ENCODE measurements at regions not wholly inside any gene's neighbourhood (a gene's known extent, or its start where the extent isn't known, plus 50 kb on each side); places are given as distances from the start of the nearest gene placed in this dataset.

DNA sequence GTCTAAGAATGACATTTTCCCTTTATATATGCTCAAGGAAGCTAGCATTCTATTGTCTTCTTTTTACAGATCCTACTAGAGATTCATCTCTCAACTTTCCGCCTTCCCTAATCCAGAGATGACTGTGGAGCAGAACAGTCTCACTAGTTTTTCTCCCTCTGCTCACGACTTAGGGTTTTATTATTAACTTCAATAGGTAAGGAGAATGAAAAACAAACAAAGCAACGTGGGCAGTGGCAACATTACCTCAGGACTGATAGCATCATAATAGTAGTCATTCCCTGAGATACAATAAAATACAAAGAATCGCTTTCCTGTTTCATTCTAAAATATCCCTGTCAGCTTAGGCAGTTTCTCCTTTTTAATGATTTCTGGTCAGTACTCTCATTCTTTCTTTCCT lies 154.3 kb upstream of the PLAAT1 start:
- TF ChIP-seq, protein P1, sequence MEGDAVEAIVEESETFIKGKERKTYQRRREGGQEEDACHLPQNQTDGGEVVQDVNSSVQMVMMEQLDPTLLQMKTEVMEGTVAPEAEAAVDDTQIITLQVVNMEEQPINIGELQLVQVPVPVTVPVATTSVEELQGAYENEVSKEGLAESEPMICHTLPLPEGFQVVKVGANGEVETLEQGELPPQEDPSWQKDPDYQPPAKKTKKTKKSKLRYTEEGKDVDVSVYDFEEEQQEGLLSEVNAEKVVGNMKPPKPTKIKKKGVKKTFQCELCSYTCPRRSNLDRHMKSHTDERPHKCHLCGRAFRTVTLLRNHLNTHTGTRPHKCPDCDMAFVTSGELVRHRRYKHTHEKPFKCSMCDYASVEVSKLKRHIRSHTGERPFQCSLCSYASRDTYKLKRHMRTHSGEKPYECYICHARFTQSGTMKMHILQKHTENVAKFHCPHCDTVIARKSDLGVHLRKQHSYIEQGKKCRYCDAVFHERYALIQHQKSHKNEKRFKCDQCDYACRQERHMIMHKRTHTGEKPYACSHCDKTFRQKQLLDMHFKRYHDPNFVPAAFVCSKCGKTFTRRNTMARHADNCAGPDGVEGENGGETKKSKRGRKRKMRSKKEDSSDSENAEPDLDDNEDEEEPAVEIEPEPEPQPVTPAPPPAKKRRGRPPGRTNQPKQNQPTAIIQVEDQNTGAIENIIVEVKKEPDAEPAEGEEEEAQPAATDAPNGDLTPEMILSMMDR (IDR thresholded peaks at IDR 0.05; ENCODE audit: insufficient read depth in 1 of 2, low read depth in 1 of 2, low read length in 1 of 2, severe bottlenecking in 1 of 2, unreplicated experiment in 1 of 2), result no peak
- Mint-ChIP-seq H3K9me3 (ENCODE audit: unreplicated experiment) (peaks cover 13% of the 10 kb centered on the region), H3K36me3 (ENCODE audit: insufficient read depth, unreplicated experiment) (no peaks in the 10 kb centered on the region), H3K27me3 (ENCODE audit: insufficient read depth, unreplicated experiment) (peaks cover 14% of the 10 kb centered on the region), H3K4me3 (ENCODE audit: unreplicated experiment) (no peak overlapping the region), H3K4me1 (ENCODE audit: low read depth, unreplicated experiment) (peaks cover 5% of the 10 kb centered on the region), H3K27ac (ENCODE audit: unreplicated experiment) (no peak overlapping the region)
- Histone ChIP-seq H3K27me3 (replicated peaks; ENCODE audit: control insufficient read depth, insufficient read depth, low read length) (no peaks in the 10 kb centered on the region), H3K4me3 (ENCODE audit: low read depth, low read length) (no peak overlapping the region), H3K9me3 (no peaks in the 10 kb centered on the region), H3K36me3 (ENCODE audit: control insufficient read depth, insufficient read depth, low read length) (no peaks in the 10 kb centered on the region), H3K4me1 (no peaks in the 10 kb centered on the region)
- no TSS peak for BruUV-seq (replicated peaks)
- POLR2A ChIA-PET, result no interaction called here
- DNase-seq, result no peak
- CTCF ChIA-PET, result no interaction called here
- intact Hi-C loops (cut with micrococcal nuclease; ENCODE audit: unreplicated experiment), result no loop called here

GRCh38 chr3:193087336-193087735 lies 153.7 kb upstream of the PLAAT1 start:
- H3K27me3 Mint-ChIP-seq (ENCODE audit: insufficient read depth, unreplicated experiment), result peaks cover 18% of the 10 kb centered on the region
- TF ChIP-seq, protein P1 (IDR thresholded peaks at IDR 0.05; ENCODE audit: insufficient read depth in 1 of 2, low read depth in 1 of 2, low read length in 1 of 2, severe bottlenecking in 1 of 2, unreplicated experiment in 1 of 2), result no peak
- no peaks in the 10 kb centered on the region for H3K36me3 ChIP-seq (ENCODE audit: control insufficient read depth, insufficient read depth, low read length)
- no peaks in the 10 kb centered on the region; the same call in 1 of the 2 replicates for H3K27me3 ChIP-seq (replicated peaks; ENCODE audit: control insufficient read depth, insufficient read depth, low read length)
- no peak for DNase-seq
- no peak overlapping the region for H3K4me3 Mint-ChIP-seq (ENCODE audit: unreplicated experiment)
- intact Hi-C loops (cut with micrococcal nuclease; ENCODE audit: unreplicated experiment), result no loop called here
- POLR2A ChIA-PET, result no interaction called here
- no peak overlapping the region for H3K4me3 ChIP-seq (ENCODE audit: low read depth, low read length)
- no TSS peak for BruUV-seq (replicated peaks)
- no peaks in the 10 kb centered on the region for H3K9me3 ChIP-seq
- H3K27ac Mint-ChIP-seq (ENCODE audit: unreplicated experiment), result no peak overlapping the region
- no peaks in the 10 kb centered on the region for H3K4me1 ChIP-seq
- CTCF ChIA-PET, result no interaction called here
- H3K9me3 Mint-ChIP-seq (ENCODE audit: unreplicated experiment), result peaks cover 12% of the 10 kb centered on the region
- H3K36me3 Mint-ChIP-seq (ENCODE audit: insufficient read depth, unreplicated experiment), result no peaks in the 10 kb centered on the region
- peaks cover 5% of the 10 kb centered on the region for H3K4me1 Mint-ChIP-seq (ENCODE audit: low read depth, unreplicated experiment)

DNA sequence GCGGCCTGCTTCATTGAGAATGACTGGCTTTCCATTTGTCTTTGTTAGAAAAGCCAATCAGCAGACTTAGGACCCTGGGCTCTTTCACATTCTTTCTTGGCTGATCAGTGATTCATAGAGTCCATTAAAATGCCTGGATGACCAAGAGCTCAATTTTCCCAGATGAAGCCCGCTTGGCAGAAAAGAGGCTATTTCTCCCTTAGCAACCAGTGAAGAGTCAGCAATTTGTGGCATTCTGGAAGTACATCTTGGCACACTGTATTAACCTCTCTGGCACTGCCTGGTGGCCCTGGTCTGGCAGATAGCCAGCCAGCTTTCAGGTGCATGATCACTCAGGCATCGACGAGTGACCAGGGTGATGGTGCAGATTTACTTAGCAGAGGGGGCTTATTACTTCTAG lies 145.7 kb upstream of the PLAAT1 start:
- BruUV-seq (replicated peaks), result no TSS peak
- intact Hi-C loops (cut with micrococcal nuclease; ENCODE audit: unreplicated experiment), result no loop called here
- no peak for DNase-seq
- CTCF ChIA-PET, result no interaction called here
- Mint-ChIP-seq H3K9me3 (ENCODE audit: unreplicated experiment) (peaks cover 16% of the 10 kb centered on the region), H3K27ac (ENCODE audit: unreplicated experiment) (no peak overlapping the region), H3K36me3 (ENCODE audit: insufficient read depth, unreplicated experiment) (no peaks in the 10 kb centered on the region), H3K4me1 (ENCODE audit: low read depth, unreplicated experiment) (no peaks in the 10 kb centered on the region), H3K4me3 (ENCODE audit: unreplicated experiment) (no peak overlapping the region), H3K27me3 (ENCODE audit: insufficient read depth, unreplicated experiment) (peaks cover 28% of the 10 kb centered on the region)
- Histone ChIP-seq H3K4me3 (ENCODE audit: low read depth, low read length) (no peak overlapping the region), H3K27me3 (replicated peaks; ENCODE audit: control insufficient read depth, insufficient read depth, low read length) (no peaks in the 10 kb centered on the region; the same call in none of the 2 replicates), H3K9me3 (no peaks in the 10 kb centered on the region), H3K4me1 (no peaks in the 10 kb centered on the region), H3K36me3 (ENCODE audit: control insufficient read depth, insufficient read depth, low read length) (no peaks in the 10 kb centered on the region)
- POLR2A ChIA-PET, result no interaction called here
- TF ChIP-seq, protein P1 (IDR thresholded peaks at IDR 0.05; ENCODE audit: insufficient read depth in 1 of 2, low read depth in 1 of 2, low read length in 1 of 2, severe bottlenecking in 1 of 2, unreplicated experiment in 1 of 2), result no peak

Data from Caco-2 (cell line).